NT2/D1 (cell line): ENCODE measurements at regions not wholly inside any gene's neighbourhood (a gene's known extent, or its start where the extent isn't known, plus 50 kb on each side); places are given as distances from the start of the nearest gene placed in this dataset.

Source experiments
- YY1 ChIP-seq: IDR thresholded peaks from 2 replicates; pipeline ENCODE4 v1.6.1; 2011; ENCODE audit not compliant: insufficient read length, insufficient read depth
- ZNF274 ChIP-seq: IDR thresholded peaks from 2 replicates; pipeline ENCODE4 v1.6.1; 2011; ENCODE audit warnings: mild to moderate bottlenecking, low read depth, low read length

GRCh38 chr2:18156421-18156820, 278.0 kb downstream of the KCNS3 start:
- TF ChIP-seq YY1 (no peak), ZNF274 (no peak)
